SW 1271 (cell line): ENCODE measurements at regions not wholly inside any gene's neighbourhood (a gene's known extent, or its start where the extent isn't known, plus 50 kb on each side); places are given as distances from the start of the nearest gene placed in this dataset.

Experiments used
- DNase-seq, 2 experiments: peaks; one replicate each; lab custom pipeline; 2025; lab: John Stamatoyannopoulos, UW

- no peak for DNase-seq
These were observed 92.3 kb upstream of the LRIG1 start for GRCh38 chr3:66592927-66593625.

GRCh38 chr3:66593978-66594377, 93.2 kb upstream of the LRIG1 start:
- peak; percentile 4 to 23 for DNase-seq

GRCh38 chr3:66597308-66597863, 96.6 kb upstream of the LRIG1 start:
- no peak for DNase-seq

DNA sequence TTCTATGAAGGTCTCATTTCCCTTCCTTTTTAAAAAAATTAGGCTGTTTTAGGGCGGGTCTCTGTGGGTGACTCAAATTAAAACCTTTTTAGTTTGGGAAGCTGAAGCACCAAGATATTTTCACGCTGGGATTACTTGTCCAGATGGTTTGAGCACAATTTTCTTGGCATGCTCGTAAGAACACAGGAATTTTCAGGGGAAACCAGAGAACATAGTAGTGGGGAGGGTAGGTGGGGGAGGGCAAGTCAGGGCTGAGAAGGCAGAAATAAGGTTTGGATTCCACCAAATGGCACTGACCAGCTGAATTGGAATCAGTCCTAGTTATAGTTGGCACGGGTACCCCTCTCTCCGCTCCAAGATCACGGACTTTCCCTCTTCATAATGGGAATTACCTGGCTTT, 97.3 kb upstream of the LRIG1 start:
- no peak for DNase-seq

DNA sequence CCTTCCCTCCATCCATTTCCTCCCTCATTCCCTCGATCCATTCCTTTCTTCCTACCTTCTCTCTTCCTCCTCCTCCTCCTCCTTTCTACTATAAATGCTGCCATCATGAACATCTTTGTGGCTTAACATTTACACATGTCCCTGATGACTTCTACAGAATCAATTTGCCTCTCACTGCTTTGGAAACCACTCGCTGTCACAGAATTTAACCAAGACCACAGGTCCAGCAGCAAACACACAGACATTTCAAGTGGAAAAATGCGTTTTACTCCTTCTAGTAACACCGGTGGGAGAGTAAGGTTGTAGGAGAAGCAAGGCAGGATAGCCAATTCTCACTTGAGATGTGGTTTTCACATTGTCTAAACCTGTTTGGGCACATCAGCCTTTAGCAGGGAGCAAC, 101.4 kb upstream of the LRIG1 start:
- no peak for DNase-seq

GRCh38 chr3:66602691-66603090, 101.9 kb upstream of the LRIG1 start:
- no peak for DNase-seq

DNA sequence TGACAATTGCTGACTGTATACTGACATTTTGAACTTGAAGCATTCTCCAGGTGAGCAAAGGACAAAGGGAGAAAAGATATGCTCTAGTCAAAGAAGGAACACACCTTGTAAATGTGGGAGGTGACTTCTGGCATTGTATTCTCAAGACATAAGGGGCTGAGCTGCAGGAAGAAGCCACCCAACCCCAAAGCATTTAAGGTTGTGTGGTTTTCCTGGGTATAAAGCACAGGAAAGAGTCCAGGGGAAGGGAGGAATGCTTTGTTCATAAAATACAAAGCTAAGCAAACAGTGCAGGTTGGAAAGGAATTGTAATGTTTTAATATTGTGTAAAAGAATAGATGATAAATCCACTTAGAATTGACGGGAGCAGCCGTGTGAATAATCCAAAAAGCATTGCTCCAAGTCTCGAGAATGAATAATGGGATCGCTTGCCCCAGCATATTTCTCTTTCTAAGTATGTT, 102.4 kb upstream of the LRIG1 start:
- DNase-seq: no peak

DNA sequence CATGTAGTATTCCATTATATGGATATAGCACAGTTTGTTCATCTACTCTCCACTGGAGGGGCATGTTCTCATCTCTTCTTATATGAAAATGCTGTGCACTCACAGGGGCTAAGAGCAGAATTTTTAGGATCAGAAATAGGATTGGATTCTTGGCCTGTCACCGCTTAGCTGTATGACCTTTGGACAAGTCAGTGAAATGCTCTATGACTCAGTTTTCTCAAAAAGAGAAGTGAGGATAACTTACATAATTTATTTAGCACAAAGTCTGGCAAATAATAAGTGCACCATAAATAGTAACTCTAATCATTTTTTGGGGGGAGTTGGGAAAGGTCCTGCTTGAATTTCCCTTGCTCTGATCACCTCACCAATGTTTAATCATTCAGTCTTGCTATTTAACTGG, 103.7 kb upstream of the LRIG1 start:
- DNase-seq: no peak

DNA sequence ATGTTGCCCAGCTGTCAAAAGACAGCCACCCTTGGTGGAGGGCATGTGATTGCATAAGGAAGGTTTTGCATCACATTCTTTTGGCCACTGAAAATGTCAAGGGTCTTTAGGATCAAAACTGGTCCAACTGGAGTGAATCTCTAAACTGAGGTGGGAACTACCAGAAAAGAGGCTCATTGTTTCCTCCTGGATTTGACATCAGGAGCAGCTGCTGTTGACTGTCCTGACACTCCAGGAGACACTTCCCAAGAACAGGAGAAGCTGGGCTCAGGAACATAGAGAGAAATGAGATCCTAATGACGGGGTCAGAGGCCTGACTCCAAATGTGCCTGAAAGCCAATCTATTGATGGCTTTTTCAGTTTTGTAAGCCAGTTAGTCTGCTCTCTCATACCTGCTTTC, 105.3 kb upstream of the LRIG1 start:
- no peak for DNase-seq

- DNase-seq: no peak
These were observed 106.0 kb upstream of the LRIG1 start for GRCh38 chr3:66606868-66607267.

GRCh38 chr3:66609660-66610561, 109.1 kb upstream of the LRIG1 start:
- no peak for DNase-seq

DNA sequence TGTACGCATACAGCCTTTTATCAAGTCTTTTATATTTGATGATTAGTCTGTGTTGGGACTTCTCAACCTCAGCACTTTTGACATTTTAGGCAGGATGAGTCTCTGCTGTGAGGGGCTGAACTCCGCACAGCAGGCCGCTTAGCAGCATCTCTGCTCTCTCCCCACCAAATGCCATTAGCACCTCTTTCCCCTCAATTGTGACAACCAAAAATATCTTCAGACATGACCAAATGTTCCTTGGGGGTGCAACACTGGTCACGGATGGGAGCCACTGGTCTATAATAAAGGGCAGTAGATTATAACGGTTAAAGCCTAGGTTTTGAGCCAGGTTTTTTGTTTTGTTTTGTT, 109.7 kb upstream of the LRIG1 start:
- no peak for DNase-seq

- DNase-seq: no peak
These were observed 115.0 kb upstream of the LRIG1 start for GRCh38 chr3:66615643-66616301.

- DNase-seq: no peak
These were observed 116.5 kb upstream of the LRIG1 start for GRCh38 chr3:66617351-66617750.

DNA sequence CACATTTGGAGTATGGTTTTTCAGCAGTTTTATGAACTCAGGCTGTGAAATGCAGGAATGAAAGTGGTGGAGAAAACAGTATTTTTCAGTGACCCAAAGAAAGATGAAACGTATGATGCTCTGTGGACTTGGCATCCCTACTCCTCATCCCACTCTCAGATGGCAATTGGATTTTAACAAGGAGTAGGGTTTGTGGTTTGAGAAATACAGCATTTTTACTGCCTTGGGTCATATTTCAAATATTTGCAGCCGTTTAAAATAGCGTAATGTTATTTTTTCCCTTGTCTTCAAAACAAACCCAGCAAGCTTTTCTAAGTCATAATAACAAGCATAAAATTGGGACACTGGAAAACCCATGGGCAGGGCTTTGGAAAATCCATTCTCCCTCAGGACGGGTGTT, 117.2 kb upstream of the LRIG1 start:
- no peak for DNase-seq

DNA sequence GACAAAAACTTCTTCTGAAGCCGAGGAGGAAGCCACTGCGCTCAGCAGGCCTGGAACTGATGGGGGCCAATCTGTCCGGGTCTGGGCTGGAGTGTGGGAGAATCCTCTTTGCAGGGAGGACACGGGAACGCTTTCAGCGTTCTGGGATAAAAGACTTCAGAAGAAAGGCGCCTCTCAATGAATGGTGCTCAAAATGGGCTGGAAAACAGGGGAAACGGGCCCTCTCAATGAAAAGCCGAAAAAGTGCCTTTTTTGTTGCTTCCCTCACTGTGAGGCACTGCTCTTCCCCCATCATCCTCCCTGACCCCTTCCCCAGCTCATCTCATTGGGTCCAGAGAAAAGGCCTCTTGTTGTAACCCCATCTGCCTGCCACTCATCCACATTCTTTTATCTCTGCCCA, 119.5 kb upstream of the LRIG1 start:
- no peak for DNase-seq

GRCh38 chr3:66622756-66623457, 122.1 kb upstream of the LRIG1 start:
- no peak for DNase-seq

DNA sequence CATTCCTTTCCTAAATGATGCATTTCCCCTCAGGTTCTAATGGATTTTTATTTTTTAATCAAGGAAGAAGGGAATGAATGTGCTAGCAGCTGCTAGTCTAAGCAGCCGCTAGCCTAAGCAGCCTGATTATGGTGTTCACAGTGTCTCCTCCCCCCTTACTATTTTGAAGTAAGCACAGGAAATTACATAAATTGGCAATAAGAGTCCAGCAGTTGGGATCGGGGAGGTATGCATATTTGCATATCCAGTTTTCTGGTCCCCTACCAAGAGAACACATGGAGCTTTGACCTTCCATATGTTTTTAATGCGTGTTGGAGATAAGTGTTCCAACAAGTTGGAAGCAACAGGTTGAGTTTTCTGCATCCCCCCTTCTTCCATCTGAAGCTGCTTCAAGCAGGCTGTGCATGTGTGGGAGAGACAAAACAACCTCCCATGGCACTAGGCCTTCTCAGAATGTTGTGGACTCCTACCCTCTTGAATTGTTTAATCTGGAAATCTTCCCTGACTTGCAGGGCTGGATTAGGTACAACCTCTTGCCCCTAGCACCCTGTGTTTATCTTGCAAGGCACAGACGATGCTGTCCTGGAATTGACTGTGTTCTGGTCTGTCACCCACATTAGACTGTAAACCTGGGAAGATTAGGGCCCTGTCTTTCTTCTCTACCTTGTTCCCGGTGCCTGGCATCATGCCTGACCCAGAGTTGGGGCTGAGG, 124.8 kb upstream of the LRIG1 start:
- no peak for DNase-seq

- no peak for DNase-seq
These were observed 128.5 kb upstream of the LRIG1 start for GRCh38 chr3:66629150-66629981.

- no peak for DNase-seq
These were observed 129.2 kb upstream of the LRIG1 start for GRCh38 chr3:66629982-66630368.
